NCI-H128 (cell line): ENCODE measurements at regions not wholly inside any gene's neighbourhood (a gene's known extent, or its start where the extent isn't known, plus 50 kb on each side); places are given as distances from the start of the nearest gene placed in this dataset.

Source experiments
- DNase-seq: peaks from one replicate; lab custom pipeline; 2025; ENCODE audit not compliant: unreplicated experiment; lab: John Stamatoyannopoulos, UW

- DNase-seq: no peak
These were observed 165.2 kb downstream of the ZPLD1 start for GRCh38 chr3:102599819-102600576.

GRCh38 chr3:102605153-102605552 lies 170.3 kb downstream of the ZPLD1 start:
- no peak for DNase-seq

- DNase-seq: no peak
These were observed 174.1 kb downstream of the ZPLD1 start for GRCh38 chr3:102608875-102609274.

GRCh38 chr3:102614021-102614569 lies 179.3 kb downstream of the ZPLD1 start:
- DNase-seq: no peak

GRCh38 chr3:102614585-102614984 lies 179.8 kb downstream of the ZPLD1 start:
- DNase-seq: no peak

GRCh38 chr3:102617381-102617780 lies 182.6 kb downstream of the ZPLD1 start:
- DNase-seq: no peak

- DNase-seq: no peak
These were observed 184.5 kb downstream of the ZPLD1 start for GRCh38 chr3:102619361-102619760.

GRCh38 chr3:102629943-102630342 lies 195.1 kb downstream of the ZPLD1 start:
- DNase-seq: no peak

GRCh38 chr3:102630531-102630930 lies 195.7 kb downstream of the ZPLD1 start:
- DNase-seq: no peak

GRCh38 chr3:102643546-102643945 lies 208.7 kb downstream of the ZPLD1 start:
- DNase-seq: no peak

- no peak for DNase-seq
These were observed 211.7 kb downstream of the ZPLD1 start for GRCh38 chr3:102646557-102646956.

- no peak for DNase-seq
These were observed 225.8 kb downstream of the ZPLD1 start for GRCh38 chr3:102660653-102661052.

- no peak for DNase-seq
These were observed 227.1 kb downstream of the ZPLD1 start for GRCh38 chr3:102661707-102662497.

- DNase-seq: no peak
These were observed 227.6 kb downstream of the ZPLD1 start for GRCh38 chr3:102662498-102662772.

- DNase-seq: no peak
These were observed 229.3 kb downstream of the ZPLD1 start for GRCh38 chr3:102664126-102664525.

GRCh38 chr3:102665183-102665582 lies 230.4 kb downstream of the ZPLD1 start:
- DNase-seq: no peak

- no peak for DNase-seq
These were observed 233.4 kb downstream of the ZPLD1 start for GRCh38 chr3:102668247-102668646.

GRCh38 chr3:102670986-102671385 lies 236.2 kb downstream of the ZPLD1 start:
- DNase-seq: no peak

GRCh38 chr3:102672305-102672704 lies 237.5 kb downstream of the ZPLD1 start:
- DNase-seq: no peak

GRCh38 chr3:102673271-102674115 lies 238.7 kb downstream of the ZPLD1 start:
- DNase-seq: peak; percentile 32

- no peak for DNase-seq
These were observed 239.5 kb downstream of the ZPLD1 start for GRCh38 chr3:102674284-102674683.
